Lung (tissue), 11 donors: ENCODE measurements at regions not wholly inside any gene's neighbourhood (a gene's known extent, or its start where the extent isn't known, plus 50 kb on each side); places are given as distances from the start of the nearest gene placed in this dataset.
A peak's percentile ranks its signal among the peaks of the same experiment; 100 is the strongest.

Experiments
- ATAC-seq: fragments of 200-7000 bp; cut with Tn5 transposase; one replicate; pipeline ENCODE4 v1.9.1; 2020; ENCODE audit warnings: moderate number of reproducible peaks; ENCODE audit not compliant: insufficient read depth, low FRiP score
- DNase-seq, 3 donors: peaks; one replicate each; pipeline ENCODE4 v3.0.0-alpha.2; 2013 to 2017
- H3K27ac ChIP-seq, 2 donors: one replicate each; pipeline ENCODE4 v1.5.1; 2013; ENCODE audit warnings: mild to moderate bottlenecking in 2 of 2, moderate library complexity in 2 of 2, control low read depth in 1 of 2, inconsistent platforms in 1 of 2, low read depth in 1 of 2, low read length in 1 of 2
- H3K27me3 ChIP-seq, 3 donors: one replicate each; pipeline ENCODE4 v1.5.1; 2013; ENCODE audit warnings: low read length in 2 of 3; ENCODE audit not compliant: control insufficient read depth in 3 of 3, insufficient read depth in 3 of 3
- H3K36me3 ChIP-seq, 4 donors: one replicate each; pipeline ENCODE4 v1.5.1; 2013; ENCODE audit warnings: low read length in 4 of 4, mild to moderate bottlenecking in 1 of 4, moderate library complexity in 1 of 4; ENCODE audit not compliant: control insufficient read depth in 4 of 4, insufficient read depth in 4 of 4
- H3K4me1 ChIP-seq, 5 donors: one replicate each; pipeline ENCODE4 v1.5.1; 2013; ENCODE audit warnings: low read length in 5 of 5, mild to moderate bottlenecking in 2 of 5, moderate library complexity in 1 of 5; ENCODE audit not compliant: control insufficient read depth in 5 of 5, insufficient read depth in 5 of 5
- H3K4me3 ChIP-seq: one replicate; pipeline ENCODE4 v1.5.1; 2013; ENCODE audit warnings: mild to moderate bottlenecking, control low read depth, moderate library complexity
- H3K9ac ChIP-seq, 2 donors: one replicate each; pipeline ENCODE4 v1.5.1; 2013; ENCODE audit warnings: low read length in 2 of 2, control low read depth in 1 of 2; ENCODE audit not compliant: insufficient read depth in 1 of 2
- H3K9me3 ChIP-seq, 4 donors: one replicate each; pipeline ENCODE4 v1.5.1; 2013; ENCODE audit warnings: low read length in 3 of 4, mild to moderate bottlenecking in 1 of 4, moderate library complexity in 1 of 4; ENCODE audit not compliant: control insufficient read depth in 4 of 4, insufficient read depth in 3 of 4
- CTCF ChIP-seq: IDR thresholded peaks from 2 replicates; pipeline ENCODE4 v1.5.1; 2012; ENCODE audit warnings: mild to moderate bottlenecking; ENCODE audit errors: control extremely low read depth, extremely low read depth
- WGBS, 2 donors: extraction: QIAGEN DNeasy Blood & Tissue Kit; methylation state at CpG; one replicate each; pipeline ENCODE4 v1.1.7; 2013; 5-methylcytosine and 5-hydroxymethylcytosine counted together
- donor health status: control.
- donor health status: control.
- donor health status: Bipolar disorder and iron deficiency.
- donor health status: healthy.
- donor health status: DM: yes; HTN: yes; CAD: no.

- H3K4me1 ChIP-seq = peaks cover 0 to 33% (median 16%) of the 10 kb centered on the region in 5 donors
- ATAC-seq (no peak), DNase-seq (no peak)
- H3K9ac ChIP-seq = no peak overlapping the region
- TF ChIP-seq CTCF = no peak
- no peaks in the 10 kb centered on the region for H3K27me3 ChIP-seq
- H3K9me3 ChIP-seq = peaks cover 0 to 8% (median 0%) of the 10 kb centered on the region in 4 donors
- no peak overlapping the region for H3K27ac ChIP-seq
- no peak overlapping the region for H3K4me3 ChIP-seq
- no peaks in the 10 kb centered on the region for H3K36me3 ChIP-seq
- WGBS, 2 donors = 73 to 74% methylated on average over 3 of the region's 3 CpGs
Observed at GRCh38 chr1:228933753-228934152, 198.5 kb downstream of the RHOU start.

- no peak overlapping the region for H3K4me3 ChIP-seq
- no peak overlapping the region for H3K9ac ChIP-seq
- DNase-seq (no peak), ATAC-seq (no peak)
- no peaks in the 10 kb centered on the region for H3K36me3 ChIP-seq
- H3K9me3 ChIP-seq = no peaks in the 10 kb centered on the region
- H3K27ac ChIP-seq = no peak overlapping the region
- H3K27me3 ChIP-seq = no peaks in the 10 kb centered on the region
- peaks cover 0 to 33% (median 19%) of the 10 kb centered on the region in 5 donors for H3K4me1 ChIP-seq
- 89% methylated on average over 4 of the region's 4 CpGs for WGBS, 2 donors
- TF ChIP-seq CTCF = no peak
Observed at GRCh38 chr1:228935198-228935663, 200.0 kb downstream of the RHOU start.

GRCh38 chr1:228935855-228936727 is 200.8 kb downstream of the RHOU start:
- H3K9me3 ChIP-seq = no peaks in the 10 kb centered on the region
- H3K27me3 ChIP-seq = no peaks in the 10 kb centered on the region
- no peak overlapping the region for H3K9ac ChIP-seq
- no peak overlapping the region for H3K4me3 ChIP-seq
- ATAC-seq (no peak), DNase-seq (peak; percentile 48 to 78 (median 67))
- TF ChIP-seq CTCF = no peak
- H3K36me3 ChIP-seq = no peaks in the 10 kb centered on the region
- WGBS, 2 donors = 57% methylated on average over 15 of the region's 15 CpGs
- H3K4me1 ChIP-seq = peaks cover 0 to 33% (median 19%) of the 10 kb centered on the region in 5 donors
- H3K27ac ChIP-seq = no peak overlapping the region
